AG08396 (cell line): ENCODE measurements at regions not wholly inside any gene's neighbourhood (a gene's known extent, or its start where the extent isn't known, plus 50 kb on each side); places are given as distances from the start of the nearest gene placed in this dataset.

Experiments
- DNase-seq: peaks from one replicate; pipeline ENCODE4 v3.0.0; 2012; ENCODE audit warnings: low spot score, mixed read lengths

- peak; percentile 50 for DNase-seq
These were observed 114.5 kb upstream of the KIT start for GRCh38 chr4:54543088-54543795.

- DNase-seq = no peak
These were observed 111.9 kb upstream of the KIT start for GRCh38 chr4:54545663-54546424.

GRCh38 chr4:54547299-54548097, 110.3 kb upstream of the KIT start:
- DNase-seq = no peak

- no peak for DNase-seq
These were observed 109.6 kb upstream of the KIT start for GRCh38 chr4:54548098-54548620.

GRCh38 chr4:54548831-54549460, 108.8 kb upstream of the KIT start:
- DNase-seq = no peak

GRCh38 chr4:54550395-54551171, 107.2 kb upstream of the KIT start:
- DNase-seq = peak; percentile 43

- peak; percentile 62 for DNase-seq
These were observed 104.8 kb upstream of the KIT start for GRCh38 chr4:54553001-54553400.

- no peak for DNase-seq
These were observed 103.3 kb upstream of the KIT start for GRCh38 chr4:54554339-54554990.

- DNase-seq = no peak
These were observed 101.7 kb upstream of the KIT start for GRCh38 chr4:54556051-54556450.

- DNase-seq = no peak
These were observed 101.2 kb upstream of the KIT start for GRCh38 chr4:54556587-54556986.

GRCh38 chr4:54558889-54559677, 98.7 kb upstream of the KIT start:
- no peak for DNase-seq

- no peak for DNase-seq
These were observed 97.2 kb upstream of the KIT start for GRCh38 chr4:54560513-54560912.

GRCh38 chr4:54561940-54562339, 95.8 kb upstream of the KIT start:
- DNase-seq = no peak

GRCh38 chr4:54566608-54567007, 91.1 kb upstream of the KIT start:
- no peak for DNase-seq

- DNase-seq = no peak
These were observed 90.4 kb upstream of the KIT start for GRCh38 chr4:54567327-54567726.

- DNase-seq = peak; percentile 54
These were observed 89.6 kb upstream of the KIT start for GRCh38 chr4:54568184-54568583.

- no peak for DNase-seq
These were observed 86.9 kb upstream of the KIT start for GRCh38 chr4:54570822-54571221.

- DNase-seq = no peak
These were observed 86.2 kb upstream of the KIT start for GRCh38 chr4:54571293-54572151.

GRCh38 chr4:54572152-54572542, 85.6 kb upstream of the KIT start:
- DNase-seq = no peak
